ENCODE measurements at regions not wholly inside any gene's neighbourhood (a gene's known extent, or its start where the extent isn't known, plus 50 kb on each side); places are given as distances from the start of the nearest gene placed in this dataset.

- no peak overlapping the region for H3K4me3 ChIP-seq
- H3K36me3 ChIP-seq, result no peaks in the 10 kb centered on the region
- TF ChIP-seq, protein P1, sequence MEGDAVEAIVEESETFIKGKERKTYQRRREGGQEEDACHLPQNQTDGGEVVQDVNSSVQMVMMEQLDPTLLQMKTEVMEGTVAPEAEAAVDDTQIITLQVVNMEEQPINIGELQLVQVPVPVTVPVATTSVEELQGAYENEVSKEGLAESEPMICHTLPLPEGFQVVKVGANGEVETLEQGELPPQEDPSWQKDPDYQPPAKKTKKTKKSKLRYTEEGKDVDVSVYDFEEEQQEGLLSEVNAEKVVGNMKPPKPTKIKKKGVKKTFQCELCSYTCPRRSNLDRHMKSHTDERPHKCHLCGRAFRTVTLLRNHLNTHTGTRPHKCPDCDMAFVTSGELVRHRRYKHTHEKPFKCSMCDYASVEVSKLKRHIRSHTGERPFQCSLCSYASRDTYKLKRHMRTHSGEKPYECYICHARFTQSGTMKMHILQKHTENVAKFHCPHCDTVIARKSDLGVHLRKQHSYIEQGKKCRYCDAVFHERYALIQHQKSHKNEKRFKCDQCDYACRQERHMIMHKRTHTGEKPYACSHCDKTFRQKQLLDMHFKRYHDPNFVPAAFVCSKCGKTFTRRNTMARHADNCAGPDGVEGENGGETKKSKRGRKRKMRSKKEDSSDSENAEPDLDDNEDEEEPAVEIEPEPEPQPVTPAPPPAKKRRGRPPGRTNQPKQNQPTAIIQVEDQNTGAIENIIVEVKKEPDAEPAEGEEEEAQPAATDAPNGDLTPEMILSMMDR (IDR thresholded peaks at IDR 0.05), result no peak
- TF ChIP-seq POLR2A (IDR thresholded peaks at IDR 0.05), result no peak
- peaks cover 0 to 3% (median 0%) of the 10 kb centered on the region in 12 donors for H3K9me3 ChIP-seq
- no peak overlapping the region for H3K27ac ChIP-seq
- H3K4me1 ChIP-seq, result no peaks in the 10 kb centered on the region
- ATAC-seq (no peak), DNase-seq (no peak)
- no peaks in the 10 kb centered on the region for H3K27me3 ChIP-seq
- 87 to 94% (median 89%) methylated on average over 1 of the region's 1 CpG for WGBS, 4 donors
- intact Hi-C loops (cut with DNase I), result no loop called here
Observed at GRCh38 chr18:30132959-30133358, 909.6 kb downstream of the DSC3 start.

GRCh38 chr18:30121397-30121796 is 921.1 kb downstream of the DSC3 start:
- DNase-seq, result no peak
- intact Hi-C loops (cut with DNase I), result no loop called here
- TF ChIP-seq, protein P1 (IDR thresholded peaks at IDR 0.05), result no peak
- TF ChIP-seq POLR2A (IDR thresholded peaks at IDR 0.05), result no peak
- no peaks in the 10 kb centered on the region for H3K4me1 ChIP-seq
- WGBS, 4 donors, result 48 to 58% (median 54%) methylated on average over 1 of the region's 1 CpG
- no peak overlapping the region for H3K27ac ChIP-seq
- no peaks in the 10 kb centered on the region for H3K36me3 ChIP-seq
- ATAC-seq, result no peak
- H3K27me3 ChIP-seq, result no peaks in the 10 kb centered on the region
- H3K4me3 ChIP-seq, result no peak overlapping the region
- peaks cover 0 to 15% (median 4%) of the 10 kb centered on the region in 12 donors for H3K9me3 ChIP-seq

- Histone ChIP-seq H3K27ac (no peak overlapping the region), H3K9me3 (peaks cover 0 to 2% (median 0%) of the 10 kb centered on the region in 12 donors), H3K36me3 (no peaks in the 10 kb centered on the region), H3K27me3 (no peaks in the 10 kb centered on the region), H3K4me1 (no peaks in the 10 kb centered on the region), H3K4me3 (no peak overlapping the region)
- no peak for TF ChIP-seq POLR2A (IDR thresholded peaks at IDR 0.05)
- TF ChIP-seq, protein P1 (IDR thresholded peaks at IDR 0.05), result no peak
- DNase-seq (no peak), ATAC-seq (no peak)
- intact Hi-C loops (cut with DNase I), result no loop called here
Observed at GRCh38 chr18:30113454-30113853, 929.1 kb downstream of the DSC3 start.

GRCh38 chr18:30106356-30106755 is 936.2 kb downstream of the DSC3 start:
- H3K27me3 ChIP-seq, result no peaks in the 10 kb centered on the region
- H3K4me3 ChIP-seq, result no peak overlapping the region
- intact Hi-C loops (cut with DNase I), result no loop called here
- 72 to 81% (median 75%) methylated on average over 1 of the region's 1 CpG for WGBS, 4 donors
- ATAC-seq (no peak), DNase-seq (no peak)
- TF ChIP-seq, protein P1 (IDR thresholded peaks at IDR 0.05), result no peak
- TF ChIP-seq POLR2A (IDR thresholded peaks at IDR 0.05), result no peak
- H3K9me3 ChIP-seq, result no peaks in the 10 kb centered on the region
- no peak overlapping the region for H3K27ac ChIP-seq
- no peaks in the 10 kb centered on the region for H3K4me1 ChIP-seq
- H3K36me3 ChIP-seq, result no peaks in the 10 kb centered on the region

Measured in heart left ventricle (tissue), 16 donors.